Mucosa of rectum (tissue), 2 donors: ENCODE measurements at regions not wholly inside any gene's neighbourhood (a gene's known extent, or its start where the extent isn't known, plus 50 kb on each side); places are given as distances from the start of the nearest gene placed in this dataset.

Experiments
- H3K27ac ChIP-seq, 2 donors: one replicate each; pipeline ENCODE4 v1.7.0; 2013; ENCODE audit warnings: inconsistent platforms in 2 of 2, low read depth in 2 of 2, low read length in 2 of 2
- H3K27me3 ChIP-seq, 2 donors: one replicate each; pipeline ENCODE4 v1.7.0; 2013; ENCODE audit warnings: low read length in 2 of 2; ENCODE audit not compliant: control insufficient read depth in 2 of 2, insufficient read depth in 2 of 2
- H3K36me3 ChIP-seq, 2 donors: one replicate each; pipeline ENCODE4 v1.7.0; 2013; ENCODE audit warnings: low read length in 2 of 2; ENCODE audit not compliant: control insufficient read depth in 2 of 2, insufficient read depth in 2 of 2
- H3K4me1 ChIP-seq, 2 donors: one replicate each; pipeline ENCODE4 v1.7.0; 2013; ENCODE audit warnings: low read length in 2 of 2, mild to moderate bottlenecking in 1 of 2; ENCODE audit not compliant: control insufficient read depth in 2 of 2, insufficient read depth in 2 of 2
- H3K4me3 ChIP-seq, 2 donors: one replicate each; pipeline ENCODE4 v1.7.0; 2013; ENCODE audit warnings: low read length in 2 of 2
- H3K9ac ChIP-seq, 2 donors: one replicate each; pipeline ENCODE4 v1.7.0; 2013; ENCODE audit warnings: low read length in 2 of 2, low read depth in 1 of 2, mild to moderate bottlenecking in 1 of 2
- H3K9me3 ChIP-seq, 2 donors: one replicate each; pipeline ENCODE4 v1.7.0; 2013; ENCODE audit warnings: low read length in 2 of 2; ENCODE audit not compliant: control insufficient read depth in 2 of 2
- donor health status: healthy.
- donor health status: Normal muscosa, but diverticular disease.

GRCh38 chr16:85383836-85384832 is 229.0 kb upstream of the GSE1 start:
- peak overlapping the region in 1 of 2 donors; percentile 5 for H3K9ac ChIP-seq
- no peaks in the 10 kb centered on the region for H3K9me3 ChIP-seq
- no peak overlapping the region for H3K4me3 ChIP-seq
- H3K36me3 ChIP-seq = no peaks in the 10 kb centered on the region
- H3K27ac ChIP-seq = peak overlapping the region; percentile 44 to 70
- H3K4me1 ChIP-seq = peaks cover 0 to 3% of the 10 kb centered on the region in 2 donors
- H3K27me3 ChIP-seq = no peaks in the 10 kb centered on the region

DNA sequence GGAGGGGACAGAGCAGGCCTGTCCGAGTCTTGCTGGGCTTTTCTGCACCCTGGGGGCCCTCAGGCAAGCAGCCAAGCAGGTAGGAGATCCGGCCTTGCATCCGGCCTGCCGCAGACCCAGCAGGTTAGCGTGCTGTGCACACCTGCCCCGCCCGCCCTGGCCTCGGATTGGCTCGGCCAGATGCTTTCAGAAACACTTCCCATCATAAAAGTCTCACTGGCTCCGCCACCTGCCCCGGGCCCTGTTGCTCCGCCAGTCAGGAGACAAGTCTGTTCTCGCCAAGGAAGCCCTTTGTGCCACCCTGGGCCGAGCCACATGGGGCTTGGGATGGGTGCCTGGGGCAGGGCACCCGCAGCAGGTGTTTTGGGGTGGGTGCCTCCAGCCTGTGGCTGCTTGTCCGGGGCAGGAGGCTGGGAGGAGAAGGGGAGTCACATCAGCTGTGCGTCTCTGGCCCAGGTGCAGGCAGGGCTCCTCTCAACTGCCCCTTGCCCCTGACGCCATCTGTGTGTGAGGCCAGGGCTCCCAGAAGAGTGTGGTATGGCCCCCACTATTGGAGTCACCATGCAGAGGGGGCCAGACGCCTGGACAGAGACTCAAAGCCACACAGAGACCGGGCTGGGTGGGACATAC is 228.2 kb upstream of the GSE1 start:
- H3K9ac ChIP-seq = no peak overlapping the region
- peaks cover 0 to 3% of the 10 kb centered on the region in 2 donors for H3K4me1 ChIP-seq
- no peaks in the 10 kb centered on the region for H3K9me3 ChIP-seq
- no peaks in the 10 kb centered on the region for H3K36me3 ChIP-seq
- no peak overlapping the region for H3K4me3 ChIP-seq
- peak overlapping the region; percentile 49 to 70 for H3K27ac ChIP-seq
- no peaks in the 10 kb centered on the region for H3K27me3 ChIP-seq

GRCh38 chr16:85385463-85386331 is 227.4 kb upstream of the GSE1 start:
- Histone ChIP-seq H3K27ac (peak overlapping the region; percentile 48 to 49), H3K9ac (no peak overlapping the region), H3K36me3 (no peaks in the 10 kb centered on the region), H3K27me3 (no peaks in the 10 kb centered on the region), H3K4me1 (peaks cover 3 to 4% of the 10 kb centered on the region in 2 donors), H3K9me3 (no peaks in the 10 kb centered on the region), H3K4me3 (no peak overlapping the region)

DNA sequence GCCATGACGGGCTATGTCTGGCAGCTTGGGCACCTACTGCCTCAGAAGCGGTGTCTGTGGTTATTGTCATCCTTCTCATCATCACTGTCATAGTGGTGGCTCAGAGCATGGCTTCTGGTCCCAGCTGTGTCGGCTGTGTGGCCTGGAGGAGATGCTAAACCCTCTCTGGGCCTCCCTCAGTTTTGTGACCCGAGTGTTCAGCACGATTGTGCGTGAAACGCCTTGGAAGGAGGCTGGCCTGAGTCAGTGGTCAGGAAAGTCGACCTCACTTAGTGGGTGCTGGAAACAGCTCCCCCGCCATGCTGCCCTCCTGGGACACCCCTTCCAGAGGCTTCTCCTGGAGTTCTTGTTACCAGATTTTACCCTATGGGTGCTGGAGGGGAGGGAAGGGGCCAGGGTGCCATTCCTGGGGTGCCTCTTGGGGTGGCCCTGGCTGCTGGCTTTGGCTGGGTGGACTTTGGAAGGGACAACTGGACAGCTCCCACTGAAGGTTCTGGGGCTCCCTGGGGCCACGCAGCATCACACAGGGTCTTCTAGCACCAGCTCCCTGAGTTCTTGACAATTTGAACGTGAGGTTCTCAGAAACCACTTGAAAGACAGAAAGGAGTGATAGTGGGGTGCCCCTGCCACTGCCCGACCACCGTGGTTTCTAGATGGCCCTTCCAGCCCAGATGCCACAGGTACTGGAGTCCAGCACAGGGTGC is 226.5 kb upstream of the GSE1 start:
- Histone ChIP-seq H3K4me1 (peaks cover 5 to 8% of the 10 kb centered on the region in 2 donors), H3K27ac (no peak overlapping the region), H3K36me3 (no peaks in the 10 kb centered on the region), H3K9me3 (no peaks in the 10 kb centered on the region), H3K27me3 (no peaks in the 10 kb centered on the region), H3K9ac (no peak overlapping the region), H3K4me3 (no peak overlapping the region)

- Histone ChIP-seq H3K4me1 (peaks cover 5 to 8% of the 10 kb centered on the region in 2 donors), H3K9me3 (no peaks in the 10 kb centered on the region), H3K27ac (no peak overlapping the region), H3K9ac (no peak overlapping the region), H3K27me3 (no peaks in the 10 kb centered on the region), H3K36me3 (no peaks in the 10 kb centered on the region), H3K4me3 (no peak overlapping the region)
Observed at GRCh38 chr16:85387171-85387507, 226.0 kb upstream of the GSE1 start.

DNA sequence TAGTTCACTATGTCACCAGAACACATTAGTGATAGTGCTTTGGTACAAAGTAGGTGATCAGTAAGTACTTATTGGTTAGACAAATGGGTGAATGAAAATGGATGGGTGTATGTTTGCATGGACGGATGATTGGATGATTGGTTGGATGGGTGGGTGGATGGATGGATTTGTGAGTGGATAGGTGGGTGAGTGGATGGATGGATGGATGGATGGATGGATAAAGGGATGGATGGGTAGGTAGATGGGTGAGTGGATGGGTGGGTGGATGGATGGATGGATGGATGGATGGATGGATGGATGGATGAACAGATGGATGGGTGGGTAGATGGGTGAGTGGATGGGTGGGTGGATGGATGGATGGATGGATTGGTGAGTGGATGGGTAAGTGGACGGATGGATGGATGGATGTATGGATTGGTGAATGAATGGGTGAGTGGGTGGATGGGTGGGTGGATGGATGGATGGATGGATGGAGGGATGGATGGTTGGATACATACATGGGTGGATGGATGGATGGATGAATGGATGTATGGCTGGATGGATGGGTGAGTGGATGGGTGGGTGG is 225.3 kb upstream of the GSE1 start:
- no peak overlapping the region for H3K9ac ChIP-seq
- H3K9me3 ChIP-seq = no peaks in the 10 kb centered on the region
- no peaks in the 10 kb centered on the region for H3K27me3 ChIP-seq
- no peak overlapping the region for H3K4me3 ChIP-seq
- H3K27ac ChIP-seq = no peak overlapping the region
- H3K4me1 ChIP-seq = peaks cover 5 to 8% of the 10 kb centered on the region in 2 donors
- no peaks in the 10 kb centered on the region for H3K36me3 ChIP-seq

DNA sequence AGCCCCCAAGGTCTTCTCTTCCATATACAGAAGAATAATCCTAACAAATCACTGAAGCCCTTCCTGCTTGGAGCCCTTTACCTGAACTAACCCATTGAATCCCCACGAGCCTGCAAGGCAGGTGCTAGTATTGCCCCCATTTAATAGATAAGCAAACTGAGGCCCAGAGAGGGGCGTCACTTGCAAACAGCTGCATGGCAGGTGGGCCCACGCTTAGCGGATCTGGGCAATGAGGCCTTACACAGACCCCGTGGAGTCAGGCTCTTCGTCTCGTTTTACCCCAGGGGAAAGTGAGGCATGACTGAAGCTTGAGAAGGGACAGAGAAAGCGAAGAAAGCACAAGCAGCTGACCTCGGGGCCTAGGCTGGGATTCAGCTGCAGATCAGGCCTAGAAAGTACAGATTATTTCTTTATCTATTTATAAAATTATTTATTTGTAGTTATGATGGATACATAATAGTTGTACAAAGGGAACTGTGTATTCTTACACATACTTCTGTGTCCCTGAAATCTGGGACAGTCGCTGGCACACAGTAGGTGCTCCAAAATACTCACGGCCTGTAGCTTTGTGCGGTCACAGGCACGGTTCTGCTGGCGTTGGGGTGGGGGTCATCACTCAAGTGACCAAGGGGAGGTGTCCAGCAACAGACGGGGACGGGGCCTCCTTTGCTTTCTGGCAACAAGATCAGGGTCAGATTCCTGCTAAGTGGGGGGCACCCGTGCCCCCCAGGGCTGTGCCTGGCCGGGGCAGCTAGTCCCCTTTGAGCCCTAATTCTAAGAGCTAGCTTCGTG is 223.2 kb upstream of the GSE1 start:
- Histone ChIP-seq H3K9ac (no peak overlapping the region), H3K4me1 (peaks cover 3 to 8% of the 10 kb centered on the region in 2 donors), H3K36me3 (no peaks in the 10 kb centered on the region), H3K9me3 (no peaks in the 10 kb centered on the region), H3K27ac (peak overlapping the region in 1 of 2 donors; percentile 11), H3K27me3 (peaks cover 0 to 2% of the 10 kb centered on the region in 2 donors), H3K4me3 (no peak overlapping the region)

GRCh38 chr16:85390511-85391174 is 222.5 kb upstream of the GSE1 start:
- peaks cover 9 to 14% of the 10 kb centered on the region in 2 donors for H3K4me1 ChIP-seq
- no peaks in the 10 kb centered on the region for H3K9me3 ChIP-seq
- no peaks in the 10 kb centered on the region for H3K36me3 ChIP-seq
- H3K4me3 ChIP-seq = no peak overlapping the region
- peak overlapping the region; percentile 11 to 43 for H3K27ac ChIP-seq
- H3K27me3 ChIP-seq = peaks cover 0 to 5% of the 10 kb centered on the region in 2 donors
- H3K9ac ChIP-seq = no peak overlapping the region
